ENCODE measurements at regions not wholly inside any gene's neighbourhood (a gene's known extent, or its start where the extent isn't known, plus 50 kb on each side); places are given as distances from the start of the nearest gene placed in this dataset.

- DNase-seq (peak; percentile 19), ATAC-seq (no peak)
- Histone ChIP-seq H3K79me2 (ENCODE audit: low read length) (no peaks in the 10 kb centered on the region), H3K4me2 (ENCODE audit: low read length) (no peak overlapping the region), H3K4me1 (ENCODE audit: insufficient read depth, low read length) (no peaks in the 10 kb centered on the region), H3F3A (ENCODE audit: low read length, unreplicated experiment) (no peaks in the 10 kb centered on the region), H3K27ac (ENCODE audit: low read length) (no peak overlapping the region), H3K9me2 (replicated peaks; ENCODE audit: low read length) (no peaks in the 10 kb centered on the region), H3K36me3 (ENCODE audit: low read depth, low read length) (no peaks in the 10 kb centered on the region), H2AFZ (ENCODE audit: low read length) (no peak overlapping the region), H3K9ac (ENCODE audit: low read length) (no peak overlapping the region), H4K20me1 (ENCODE audit: low read length) (no peaks in the 10 kb centered on the region), H3K27me3 (ENCODE audit: low read length) (peaks cover 63% of the 10 kb centered on the region), H3K4me3 (ENCODE audit: low read length) (no peak overlapping the region), H3K9me3 (ENCODE audit: low read length) (no peaks in the 10 kb centered on the region)
- ChIA-PET POLR2A (ENCODE audit: unreplicated experiment) (no interaction called here), CTCF (no interaction called here)
- intact Hi-C loops (cut with micrococcal nuclease) = no loop called here
- BruUV-seq (replicated peaks) = no TSS peak
- no peak for TF ChIP-seq EZH2phosphoT487 (IDR thresholded peaks at IDR 0.05; ENCODE audit: borderline replicate concordance, low read length)
Measured at GRCh38 chr2:176986487-176986886, 226.1 kb upstream of the HNRNPA3 start.

- intact Hi-C loops (cut with micrococcal nuclease) = no loop called here
- Histone ChIP-seq H4K20me1 (ENCODE audit: low read length) (no peaks in the 10 kb centered on the region), H3K27me3 (ENCODE audit: low read length) (peaks cover 55% of the 10 kb centered on the region), H2AFZ (ENCODE audit: low read length) (no peak overlapping the region), H3K4me2 (ENCODE audit: low read length) (no peak overlapping the region), H3F3A (ENCODE audit: low read length, unreplicated experiment) (no peaks in the 10 kb centered on the region), H3K9ac (ENCODE audit: low read length) (no peak overlapping the region), H3K9me2 (replicated peaks; ENCODE audit: low read length) (no peaks in the 10 kb centered on the region), H3K36me3 (ENCODE audit: low read depth, low read length) (no peaks in the 10 kb centered on the region), H3K79me2 (ENCODE audit: low read length) (no peaks in the 10 kb centered on the region), H3K4me3 (ENCODE audit: low read length) (no peak overlapping the region), H3K4me1 (ENCODE audit: insufficient read depth, low read length) (no peaks in the 10 kb centered on the region), H3K9me3 (ENCODE audit: low read length) (no peaks in the 10 kb centered on the region), H3K27ac (ENCODE audit: low read length) (no peak overlapping the region)
- ATAC-seq (no peak), DNase-seq (no peak)
- BruUV-seq (replicated peaks) = no TSS peak
- TF ChIP-seq EZH2phosphoT487 (IDR thresholded peaks at IDR 0.05; ENCODE audit: borderline replicate concordance, low read length) = no peak
- no peak for TF ChIP-seq EZH2 (IDR thresholded peaks at IDR 0.05; ENCODE audit: low read length, unreplicated experiment)
- no peak for TF ChIP-seq CTCF (conservative IDR thresholded peaks at IDR 0.05; ENCODE audit: low read depth, low read length)
- ChIA-PET CTCF (no interaction called here), POLR2A (ENCODE audit: unreplicated experiment) (no interaction called here)
Measured at GRCh38 chr2:176991411-176991810, 221.2 kb upstream of the HNRNPA3 start.

GRCh38 chr2:176997074-176997791, 215.4 kb upstream of the HNRNPA3 start:
- intact Hi-C loops (cut with micrococcal nuclease) = no loop called here
- no TSS peak for BruUV-seq (replicated peaks)
- no peak overlapping the region for H2AFZ ChIP-seq (ENCODE audit: low read length)

More at GRCh38 chr2:176997074-176997791, 215.4 kb upstream of the HNRNPA3 start:
- TF ChIP-seq EZH2 (IDR thresholded peaks at IDR 0.05; ENCODE audit: low read length, unreplicated experiment) (no peak), EZH2phosphoT487 (IDR thresholded peaks at IDR 0.05; ENCODE audit: borderline replicate concordance, low read length) (no peak), CTCF (conservative IDR thresholded peaks at IDR 0.05; ENCODE audit: low read depth, low read length) (no peak)
- no peaks in the 10 kb centered on the region for H3K36me3 ChIP-seq (ENCODE audit: low read depth, low read length)
- peaks cover 8% of the 10 kb centered on the region; the same call in 1 of the 2 replicates for H3K27me3 ChIP-seq (ENCODE audit: low read length)
- no peaks in the 10 kb centered on the region for H3F3A ChIP-seq (ENCODE audit: low read length, unreplicated experiment)
- no peaks in the 10 kb centered on the region for H3K9me3 ChIP-seq (ENCODE audit: low read length)
- H4K20me1 ChIP-seq (ENCODE audit: low read length) = no peaks in the 10 kb centered on the region
- ChIA-PET CTCF (no interaction called here), POLR2A (ENCODE audit: unreplicated experiment) (no interaction called here)
- no peak overlapping the region for H3K4me3 ChIP-seq (ENCODE audit: low read length)
- no peak overlapping the region for H3K9ac ChIP-seq (ENCODE audit: low read length)
- no peaks in the 10 kb centered on the region for H3K79me2 ChIP-seq (ENCODE audit: low read length)
- 0 out of 2 replicates have a peak overlapping the region, but pooled peaks have one; percentile 17 for H3K27ac ChIP-seq (ENCODE audit: low read length)
- H3K9me2 ChIP-seq (replicated peaks; ENCODE audit: low read length) = no peaks in the 10 kb centered on the region
- 0 out of 2 replicates have a peak overlapping the region, but pooled peaks have one; percentile 16 for H3K4me2 ChIP-seq (ENCODE audit: low read length)
- DNase-seq = peak; percentile 90
- H3K4me1 ChIP-seq (ENCODE audit: insufficient read depth, low read length) = 0 out of 2 replicates have a peak, but pooled peaks cover 5% of the 10 kb centered on the region
- ATAC-seq = peak; percentile 74
